A673 (cell line): ENCODE measurements at regions not wholly inside any gene's neighbourhood (a gene's known extent, or its start where the extent isn't known, plus 50 kb on each side); places are given as distances from the start of the nearest gene placed in this dataset.

Experiments used
- BruUV-seq: library from RNA; stranded (reverse); fragments of 400-500 nt; replicated peaks from 2 replicates; lab custom pipeline; 2021; lab: Mats Ljungman, UMichigan
- CTCF ChIA-PET: fragments of 300-600 bp; sonication (Branson Sonifier 250); formaldehyde crosslinking; loops from one replicate; lab custom pipeline; 2022; ENCODE audit warnings: antibody characterized with exemption; lab: Charles Lee
- POLR2A ChIA-PET: fragments of 300-600 bp; sonication (Branson Sonifier 250); formaldehyde crosslinking; loops from one replicate; lab custom pipeline; 2022; ENCODE audit warnings: antibody characterized with exemption; ENCODE audit not compliant: low non-redundant PET; lab: Charles Lee
- DNase-seq: peaks from one replicate; pipeline ENCODE4 v3.0.0-alpha.2; 2015; ENCODE audit warnings: low spot score
- H3K27ac ChIP-seq: fragments of 200-600 bp; sonication (generic); 2 replicates; pipeline ENCODE4 v1.5.1; 2016; ENCODE audit warnings: mixed run types, low read depth, mild to moderate bottlenecking, mixed read lengths, antibody characterized with exemption, low read length; ENCODE audit not compliant: poor library complexity, severe bottlenecking
- H3K27me3 ChIP-seq: fragments of 200-600 bp; sonication (generic); replicated peaks from 2 replicates; pipeline ENCODE4 v1.6.1; 2017; ENCODE audit warnings: mixed run types, low read depth, mild to moderate bottlenecking, mixed read lengths, antibody characterized with exemption, low read length; ENCODE audit not compliant: insufficient read depth, poor library complexity
- H3K36me3 ChIP-seq: fragments of 200-600 bp; sonication (generic); 2 replicates; pipeline ENCODE4 v1.6.1; 2016; ENCODE audit warnings: mixed run types, mild to moderate bottlenecking, mixed read lengths, antibody characterized with exemption, low read length; ENCODE audit not compliant: insufficient read depth, poor library complexity, severe bottlenecking
- H3K4me1 ChIP-seq: fragments of 200-600 bp; sonication (generic); 2 replicates; pipeline ENCODE4 v1.6.1; 2017; ENCODE audit warnings: mixed run types, mild to moderate bottlenecking, mixed read lengths, antibody characterized with exemption, low read length; ENCODE audit not compliant: insufficient read depth, poor library complexity, severe bottlenecking
- H3K4me3 ChIP-seq: fragments of 200-600 bp; sonication (generic); 2 replicates; pipeline ENCODE4 v1.5.1; 2016; ENCODE audit warnings: low read depth, mixed run types, mild to moderate bottlenecking, mixed read lengths, low read length; ENCODE audit not compliant: poor library complexity, severe bottlenecking
- H3K9me3 ChIP-seq: fragments of 200-600 bp; sonication (generic); 2 replicates; pipeline ENCODE4 v1.6.1; 2016; ENCODE audit warnings: mixed run types, low read depth, mild to moderate bottlenecking, mixed read lengths, antibody characterized with exemption, low read length; ENCODE audit not compliant: poor library complexity, severe bottlenecking
- CTCF ChIP-seq: fragments of 300-800, 200-600 bp; sonication (generic); conservative IDR thresholded peaks from 2 replicates; pipeline ENCODE4 v1.5.1; 2017; ENCODE audit warnings: low read depth, mild to moderate bottlenecking, antibody characterized with exemption, low read length, moderate library complexity, mixed read lengths
- EZH2 ChIP-seq: fragments of 200-600 bp; sonication (generic); IDR thresholded peaks from 2 replicates; pipeline ENCODE4 v1.6.1; 2017; ENCODE audit warnings: borderline replicate concordance, low read depth, mild to moderate bottlenecking, mixed read lengths, antibody characterized with exemption, low read length; ENCODE audit not compliant: poor library complexity, severe bottlenecking
- intact Hi-C: fragments of 100-400 bp; cut with micrococcal nuclease; formaldehyde crosslinking; loops from one replicate; pipeline ENCODE4 v1.10.0; 2022; ENCODE audit not compliant: unreplicated experiment

- no peak overlapping the region for H3K4me3 ChIP-seq
- POLR2A ChIA-PET = no interaction called here
- H3K4me1 ChIP-seq = no peaks in the 10 kb centered on the region
- H3K27ac ChIP-seq = no peak overlapping the region
- TF ChIP-seq CTCF (peak; percentile 47), EZH2 (no peak)
- intact Hi-C loops = no loop called here
- CTCF ChIA-PET = no interaction called here
- no peaks in the 10 kb centered on the region for H3K27me3 ChIP-seq
- no peaks in the 10 kb centered on the region for H3K36me3 ChIP-seq
- DNase-seq = peak; percentile 17
- no peaks in the 10 kb centered on the region for H3K9me3 ChIP-seq
- BruUV-seq = no TSS peak
These were observed 94.0 kb upstream of the LANCL2 start for GRCh38 chr7:55271069-55271626.

GRCh38 chr7:55271661-55272060, 93.5 kb upstream of the LANCL2 start:
- Histone ChIP-seq H3K4me3 (no peak overlapping the region), H3K27ac (no peak overlapping the region), H3K4me1 (no peaks in the 10 kb centered on the region), H3K36me3 (no peaks in the 10 kb centered on the region), H3K27me3 (no peaks in the 10 kb centered on the region), H3K9me3 (no peaks in the 10 kb centered on the region)
- ChIA-PET CTCF (no interaction called here), POLR2A (no interaction called here)
- no peak for DNase-seq
- intact Hi-C loops = no loop called here
- BruUV-seq = no TSS peak
- no peak for TF ChIP-seq CTCF
- no peak for TF ChIP-seq EZH2

GRCh38 chr7:55272328-55272727, 92.8 kb upstream of the LANCL2 start:
- no TSS peak for BruUV-seq
- ChIA-PET CTCF (no interaction called here), POLR2A (no interaction called here)

More at GRCh38 chr7:55272328-55272727, 92.8 kb upstream of the LANCL2 start:
- no peak for DNase-seq
- no peak overlapping the region for H3K27ac ChIP-seq
- H3K4me3 ChIP-seq = no peak overlapping the region
- intact Hi-C loops = no loop called here
- H3K9me3 ChIP-seq = no peaks in the 10 kb centered on the region
- H3K4me1 ChIP-seq = no peaks in the 10 kb centered on the region
- TF ChIP-seq EZH2 (no peak), CTCF (no peak)
- no peaks in the 10 kb centered on the region for H3K36me3 ChIP-seq
- H3K27me3 ChIP-seq = no peaks in the 10 kb centered on the region
